Cardiac muscle cell (in vitro differentiated cells and primary cell): ENCODE measurements at regions not wholly inside any gene's neighbourhood (a gene's known extent, or its start where the extent isn't known, plus 50 kb on each side); places are given as distances from the start of the nearest gene placed in this dataset.

Experiments used
- DNase-seq, 2 donors: peaks; one replicate each; pipeline versions ENCODE4 v3.0.0 to v3.0.0-alpha.2; 2010 to 2017; ENCODE audit warnings: low read depth in 1 of 2, low spot score in 1 of 2
- H3K27ac ChIP-seq: fragments of 200-600 bp; sonication (generic); 2 replicates; pipeline ENCODE4 v1.5.1; 2016
- H3K27me3 ChIP-seq: fragments of 200-600 bp; sonication (generic); 2 replicates; pipeline ENCODE4 v1.6.0; 2016; ENCODE audit warnings: control low read depth
- H3K36me3 ChIP-seq: fragments of 200-600 bp; sonication (generic); 2 replicates; pipeline ENCODE4 v1.5.1; 2016; ENCODE audit warnings: control low read depth
- H3K4me1 ChIP-seq: fragments of 200-600 bp; sonication (generic); 2 replicates; pipeline ENCODE4 v1.8.1; 2017; ENCODE audit warnings: low read depth, mild to moderate bottlenecking, mixed run types
- H3K4me3 ChIP-seq: fragments of 200-600 bp; sonication (generic); 2 replicates; pipeline ENCODE4 v1.5.1; 2016; ENCODE audit warnings: mild to moderate bottlenecking
- H3K9me3 ChIP-seq: fragments of 200-600 bp; sonication (generic); 2 replicates; pipeline ENCODE4 v1.5.1; 2017; ENCODE audit warnings: low read depth, mild to moderate bottlenecking, control low read depth
- TF ChIP-seq, protein P1 (sequence below): IDR thresholded peaks from 2 replicates; pipeline ENCODE4 v1.5.1; 2012; ENCODE audit warnings: low read depth, mild to moderate bottlenecking, low read length

DNA sequence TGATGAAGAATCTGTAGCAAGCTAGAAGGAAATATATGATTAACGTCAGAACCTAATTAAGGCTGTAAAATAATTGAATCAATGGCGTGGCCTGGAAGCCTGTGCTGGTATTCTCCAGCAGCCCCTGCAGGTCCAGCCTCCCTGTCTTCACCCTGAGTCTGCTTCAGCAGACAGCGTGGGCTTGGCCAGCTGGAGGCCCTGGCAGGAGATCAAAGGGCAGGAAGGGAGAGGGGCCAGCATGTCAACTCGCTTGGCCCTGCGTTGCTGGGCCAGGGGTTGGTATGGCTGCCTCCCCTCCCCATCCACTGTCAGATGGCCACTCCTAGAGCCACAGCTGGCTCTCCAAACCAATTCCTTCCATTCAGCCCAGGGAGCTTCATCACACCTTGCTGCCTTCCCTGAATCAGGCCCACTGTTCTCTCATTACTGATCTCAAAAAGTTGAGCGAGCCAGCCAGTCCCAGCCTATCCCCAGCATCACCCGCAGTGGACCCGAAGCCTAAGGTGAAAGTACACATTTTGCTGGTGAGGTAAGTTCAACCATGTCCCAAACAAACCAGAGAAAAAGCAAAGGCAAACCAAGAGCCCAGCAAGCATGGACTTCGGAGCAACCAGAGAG is 228.4 kb upstream of the AGAP1 start:
- Histone ChIP-seq H3K9me3 (no peaks in the 10 kb centered on the region), H3K27ac (no peak overlapping the region), H3K36me3 (no peaks in the 10 kb centered on the region), H3K4me1 (no peaks in the 10 kb centered on the region), H3K4me3 (no peak overlapping the region), H3K27me3 (no peaks in the 10 kb centered on the region)
- peak in 1 of 2 donors; percentile 26 for DNase-seq
- TF ChIP-seq, protein P1, sequence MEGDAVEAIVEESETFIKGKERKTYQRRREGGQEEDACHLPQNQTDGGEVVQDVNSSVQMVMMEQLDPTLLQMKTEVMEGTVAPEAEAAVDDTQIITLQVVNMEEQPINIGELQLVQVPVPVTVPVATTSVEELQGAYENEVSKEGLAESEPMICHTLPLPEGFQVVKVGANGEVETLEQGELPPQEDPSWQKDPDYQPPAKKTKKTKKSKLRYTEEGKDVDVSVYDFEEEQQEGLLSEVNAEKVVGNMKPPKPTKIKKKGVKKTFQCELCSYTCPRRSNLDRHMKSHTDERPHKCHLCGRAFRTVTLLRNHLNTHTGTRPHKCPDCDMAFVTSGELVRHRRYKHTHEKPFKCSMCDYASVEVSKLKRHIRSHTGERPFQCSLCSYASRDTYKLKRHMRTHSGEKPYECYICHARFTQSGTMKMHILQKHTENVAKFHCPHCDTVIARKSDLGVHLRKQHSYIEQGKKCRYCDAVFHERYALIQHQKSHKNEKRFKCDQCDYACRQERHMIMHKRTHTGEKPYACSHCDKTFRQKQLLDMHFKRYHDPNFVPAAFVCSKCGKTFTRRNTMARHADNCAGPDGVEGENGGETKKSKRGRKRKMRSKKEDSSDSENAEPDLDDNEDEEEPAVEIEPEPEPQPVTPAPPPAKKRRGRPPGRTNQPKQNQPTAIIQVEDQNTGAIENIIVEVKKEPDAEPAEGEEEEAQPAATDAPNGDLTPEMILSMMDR = no peak

- no peaks in the 10 kb centered on the region for H3K27me3 ChIP-seq
- TF ChIP-seq, protein P1 = no peak
- no peaks in the 10 kb centered on the region for H3K9me3 ChIP-seq
- no peaks in the 10 kb centered on the region for H3K36me3 ChIP-seq
- H3K4me1 ChIP-seq = no peaks in the 10 kb centered on the region
- DNase-seq = peak in 1 of 2 donors; percentile 69
- H3K27ac ChIP-seq = no peak overlapping the region
- H3K4me3 ChIP-seq = no peak overlapping the region
Measured at GRCh38 chr2:235267251-235267650, 226.6 kb upstream of the AGAP1 start.

DNA sequence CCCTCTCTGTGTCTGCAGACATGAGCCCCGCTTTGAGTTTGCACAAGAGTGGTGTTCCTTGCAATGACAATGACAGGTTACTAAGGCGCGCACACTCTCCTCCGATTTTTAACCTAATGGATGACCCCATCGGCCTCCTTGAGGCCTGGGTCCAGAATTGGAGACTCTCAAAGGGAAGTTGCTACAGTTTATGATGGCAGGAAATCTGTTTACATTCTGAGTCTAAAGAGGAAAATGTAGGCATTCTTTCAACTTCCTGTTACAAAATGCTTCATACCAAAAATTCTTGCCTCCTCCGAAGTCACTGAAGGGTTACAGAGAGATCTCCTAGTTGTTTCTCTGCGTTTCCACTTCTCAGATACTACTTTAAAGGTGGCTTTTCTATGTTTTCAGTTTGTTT is 225.3 kb upstream of the AGAP1 start:
- no peaks in the 10 kb centered on the region for H3K27me3 ChIP-seq
- TF ChIP-seq, protein P1 = no peak
- no peaks in the 10 kb centered on the region for H3K4me1 ChIP-seq
- H3K36me3 ChIP-seq = no peaks in the 10 kb centered on the region
- DNase-seq = peak in 1 of 2 donors; percentile 81
- H3K4me3 ChIP-seq = no peak overlapping the region
- H3K9me3 ChIP-seq = no peaks in the 10 kb centered on the region
- H3K27ac ChIP-seq = no peak overlapping the region

DNA sequence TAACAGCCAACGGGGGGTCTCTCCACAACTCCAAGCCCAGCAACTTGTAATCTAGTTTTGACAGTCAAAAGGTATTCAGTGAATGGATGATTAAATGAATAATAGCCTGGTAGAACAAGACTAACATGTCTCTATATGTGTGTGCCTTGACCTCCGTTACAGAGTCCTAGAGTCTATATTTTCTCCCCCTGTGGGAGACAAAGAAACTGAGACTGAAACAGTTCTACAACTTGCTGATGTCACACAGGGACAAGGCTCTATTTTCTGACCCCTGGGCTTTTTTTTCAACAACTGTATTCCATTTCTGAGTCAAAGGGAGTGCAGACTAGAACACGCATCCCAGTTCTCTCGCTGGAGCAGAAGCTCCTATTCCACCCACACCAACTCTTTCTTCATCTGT is 223.6 kb upstream of the AGAP1 start:
- DNase-seq = no peak
- Histone ChIP-seq H3K27me3 (no peaks in the 10 kb centered on the region), H3K36me3 (no peaks in the 10 kb centered on the region), H3K27ac (no peak overlapping the region), H3K4me1 (no peaks in the 10 kb centered on the region), H3K9me3 (no peaks in the 10 kb centered on the region), H3K4me3 (no peak overlapping the region)
- TF ChIP-seq, protein P1 = no peak

- TF ChIP-seq, protein P1 = no peak
- H3K27me3 ChIP-seq = no peaks in the 10 kb centered on the region
- no peaks in the 10 kb centered on the region for H3K9me3 ChIP-seq
- no peaks in the 10 kb centered on the region for H3K4me1 ChIP-seq
- no peak overlapping the region for H3K27ac ChIP-seq
- no peaks in the 10 kb centered on the region for H3K36me3 ChIP-seq
- H3K4me3 ChIP-seq = no peak overlapping the region
- peak in 1 of 2 donors; percentile 90 for DNase-seq
Measured at GRCh38 chr2:235270956-235271355, 222.9 kb upstream of the AGAP1 start.
